ENCODE measurements at regions not wholly inside any gene's neighbourhood (a gene's known extent, or its start where the extent isn't known, plus 50 kb on each side); places are given as distances from the start of the nearest gene placed in this dataset.

GRCh38 chr12:127780881-127781280, 486.1 kb upstream of the TMEM132C start:
- no peak overlapping the region for H3K4me3 ChIP-seq (ENCODE audit: low read depth, low read length)
- no peak for TF ChIP-seq CTCF (IDR thresholded peaks at IDR 0.05; ENCODE audit: insufficient read depth, low read length, poor library complexity, severe bottlenecking)
- no peaks in the 10 kb centered on the region for H3K27me3 ChIP-seq (ENCODE audit: control insufficient read depth, insufficient read depth, low read length)
- no peaks in the 10 kb centered on the region for H3K36me3 ChIP-seq (ENCODE audit: control insufficient read depth, insufficient read depth, low read length)
- DNase-seq (ENCODE audit: low read depth), result no peak

- Histone ChIP-seq H3K27me3 (ENCODE audit: control insufficient read depth, insufficient read depth, low read length) (no peaks in the 10 kb centered on the region), H3K4me3 (ENCODE audit: low read depth, low read length) (no peak overlapping the region), H3K36me3 (ENCODE audit: control insufficient read depth, insufficient read depth, low read length) (no peaks in the 10 kb centered on the region)
- TF ChIP-seq CTCF (IDR thresholded peaks at IDR 0.05; ENCODE audit: insufficient read depth, low read length, poor library complexity, severe bottlenecking), result no peak
- DNase-seq (ENCODE audit: low read depth), result no peak
Observed at GRCh38 chr12:127781336-127781735, 485.6 kb upstream of the TMEM132C start.

- Histone ChIP-seq H3K27me3 (ENCODE audit: control insufficient read depth, insufficient read depth, low read length) (no peaks in the 10 kb centered on the region), H3K36me3 (ENCODE audit: control insufficient read depth, insufficient read depth, low read length) (no peaks in the 10 kb centered on the region), H3K4me3 (ENCODE audit: low read depth, low read length) (no peak overlapping the region)
- DNase-seq (ENCODE audit: low read depth), result no peak
- TF ChIP-seq CTCF (IDR thresholded peaks at IDR 0.05; ENCODE audit: insufficient read depth, low read length, poor library complexity, severe bottlenecking), result no peak
Observed at GRCh38 chr12:127785540-127785939, 481.4 kb upstream of the TMEM132C start.

- DNase-seq (ENCODE audit: low read depth), result no peak
- Histone ChIP-seq H3K27me3 (ENCODE audit: control insufficient read depth, insufficient read depth, low read length) (no peaks in the 10 kb centered on the region), H3K36me3 (ENCODE audit: control insufficient read depth, insufficient read depth, low read length) (no peaks in the 10 kb centered on the region), H3K4me3 (ENCODE audit: low read depth, low read length) (no peak overlapping the region)
- no peak for TF ChIP-seq CTCF (IDR thresholded peaks at IDR 0.05; ENCODE audit: insufficient read depth, low read length, poor library complexity, severe bottlenecking)
Observed at GRCh38 chr12:127785986-127786590, 480.9 kb upstream of the TMEM132C start.

- Histone ChIP-seq H3K27me3 (ENCODE audit: control insufficient read depth, insufficient read depth, low read length) (no peaks in the 10 kb centered on the region), H3K4me3 (ENCODE audit: low read depth, low read length) (no peak overlapping the region), H3K36me3 (ENCODE audit: control insufficient read depth, insufficient read depth, low read length) (no peaks in the 10 kb centered on the region)
- DNase-seq (ENCODE audit: low read depth), result no peak
- TF ChIP-seq CTCF (IDR thresholded peaks at IDR 0.05; ENCODE audit: insufficient read depth, low read length, poor library complexity, severe bottlenecking), result no peak
Observed at GRCh38 chr12:127787544-127787943, 479.4 kb upstream of the TMEM132C start.

- TF ChIP-seq CTCF (IDR thresholded peaks at IDR 0.05; ENCODE audit: insufficient read depth, low read length, poor library complexity, severe bottlenecking), result no peak
- no peak for DNase-seq (ENCODE audit: low read depth)
- H3K36me3 ChIP-seq (ENCODE audit: control insufficient read depth, insufficient read depth, low read length), result no peaks in the 10 kb centered on the region
- H3K4me3 ChIP-seq (ENCODE audit: low read depth, low read length), result no peak overlapping the region
- no peaks in the 10 kb centered on the region for H3K27me3 ChIP-seq (ENCODE audit: control insufficient read depth, insufficient read depth, low read length)
Observed at GRCh38 chr12:127790376-127790775, 476.6 kb upstream of the TMEM132C start.
